Endothelial cell of umbilical vein (primary cell): ENCODE measurements at regions not wholly inside any gene's neighbourhood (a gene's known extent, or its start where the extent isn't known, plus 50 kb on each side); places are given as distances from the start of the nearest gene placed in this dataset.

Experiments used
- BruUV-seq: library from RNA; stranded (reverse); fragments of 400-500 nt; replicated peaks from 2 replicates; lab custom pipeline; 2021; lab: Mats Ljungman, UMichigan
- CTCF ChIA-PET: fragments of 300-600, 350-600 bp; sonication (Branson Sonifier 250); formaldehyde crosslinking; loops from one replicate; lab custom pipeline; 2021; ENCODE audit warnings: antibody characterized with exemption, inconsistent platforms; lab: Charles Lee
- POLR2A ChIA-PET: fragments of 300-600, 350-600 bp; sonication (Branson Sonifier 250); formaldehyde crosslinking; loops from one replicate; lab custom pipeline; 2021; ENCODE audit warnings: antibody characterized with exemption, inconsistent platforms; lab: Charles Lee
- DNase-seq: peaks from one replicate; pipeline ENCODE4 v3.0.0-alpha.2; 2011; ENCODE audit warnings: low read depth, low spot score
- FAIRE-seq: peaks from 2 replicates; lab custom pipeline; 2011; peaks lifted over from hg19 to GRCh38; lab: Jason Lieb, UNC
- H2AFZ ChIP-seq: 2 replicates; pipeline ENCODE4 v1.6.0; 2012; ENCODE audit warnings: low read depth, low read length, control low read depth, inconsistent platforms
- H3K27ac ChIP-seq: 2 replicates; pipeline ENCODE4 v1.5.1; 2011; ENCODE audit warnings: low read depth, mild to moderate bottlenecking, control low read depth, low read length, moderate library complexity; ENCODE audit not compliant: insufficient read depth
- H3K27me3 ChIP-seq, 2 experiments: 2 replicates each; pipeline versions ENCODE4 v1.6.0 to v1.6.1; 2011; ENCODE audit warnings: low read length in 2 of 2, mixed read lengths in 1 of 2; ENCODE audit not compliant: control insufficient read depth in 2 of 2, insufficient read depth in 2 of 2
- H3K36me3 ChIP-seq, 2 experiments: 2 replicates in 1 of 2; 3 replicates in 1 of 2; pipeline ENCODE4 v1.5.1; 2011; ENCODE audit warnings: low read length in 2 of 2, mild to moderate bottlenecking in 1 of 2, moderate library complexity in 1 of 2; ENCODE audit not compliant: control insufficient read depth in 2 of 2, insufficient read depth in 2 of 2; ENCODE audit errors: extremely low read depth in 1 of 2
- H3K4me1 ChIP-seq: 3 replicates; pipeline ENCODE4 v1.5.1; 2011; ENCODE audit warnings: mild to moderate bottlenecking, low read length; ENCODE audit not compliant: control insufficient read depth, insufficient read depth; ENCODE audit errors: extremely low read depth
- H3K4me2 ChIP-seq: 2 replicates; pipeline ENCODE4 v1.6.1; 2011; ENCODE audit warnings: low read length, control low read depth, mixed read lengths; ENCODE audit not compliant: insufficient read depth
- H3K4me3 ChIP-seq, 3 experiments: fragments of 200-600 bp in 1 of 3; sonication (generic), shearing (Covaris generic) in 1 of 3; replicated peaks in 1 of 3; 2 replicates each; pipeline ENCODE4 v1.5.1; 2011 to 2016; ENCODE audit warnings: control low read depth in 3 of 3, low read length in 3 of 3, mild to moderate bottlenecking in 2 of 3, inconsistent platforms in 1 of 3, low read depth in 1 of 3, moderate library complexity in 1 of 3; ENCODE audit not compliant: insufficient read depth in 1 of 3
- H3K79me2 ChIP-seq: 2 replicates; pipeline ENCODE4 v1.6.0; 2012; ENCODE audit warnings: low read length, inconsistent platforms; ENCODE audit not compliant: control insufficient read depth, insufficient read depth
- H3K9ac ChIP-seq: replicated peaks from 2 replicates; pipeline ENCODE3; 2011; ENCODE audit warnings: low read length, control low read depth; ENCODE audit not compliant: insufficient read depth; ENCODE audit errors: extremely low read depth
- H3K9me1 ChIP-seq: replicated peaks from 3 replicates; pipeline ENCODE4 v1.6.0; 2011; ENCODE audit warnings: mild to moderate bottlenecking, low read length; ENCODE audit not compliant: control insufficient read depth, insufficient read depth; ENCODE audit errors: extremely low read depth
- H3K9me3 ChIP-seq: replicated peaks from 2 replicates; pipeline ENCODE4 v1.5.1; 2012; ENCODE audit warnings: low read length, inconsistent platforms; ENCODE audit not compliant: control insufficient read depth, insufficient read depth
- H4K20me1 ChIP-seq: replicated peaks from 2 replicates; pipeline ENCODE3; 2011; ENCODE audit warnings: mild to moderate bottlenecking, low read length; ENCODE audit not compliant: control insufficient read depth, insufficient read depth; ENCODE audit errors: extremely low read depth
- EZH2 ChIP-seq: IDR thresholded peaks from 2 replicates; pipeline ENCODE4 v1.6.1; 2012; ENCODE audit warnings: borderline replicate concordance, low read depth, mild to moderate bottlenecking, moderate library complexity, low read length, inconsistent platforms; ENCODE audit not compliant: severe bottlenecking
- FOS ChIP-seq: IDR thresholded peaks from 2 replicates; pipeline ENCODE4 v1.6.1; 2011; ENCODE audit warnings: mild to moderate bottlenecking, low read length, moderate library complexity, borderline replicate concordance; ENCODE audit not compliant: insufficient read depth
- GATA2 ChIP-seq: IDR thresholded peaks from 2 replicates; pipeline ENCODE4 v1.7.0; 2011; ENCODE audit warnings: low read depth, mild to moderate bottlenecking, moderate library complexity, mixed read lengths, low read length; ENCODE audit not compliant: insufficient read length, insufficient read depth
- JUN ChIP-seq: IDR thresholded peaks from 2 replicates; pipeline ENCODE4 v1.6.1; 2011; ENCODE audit warnings: borderline replicate concordance, low read depth; ENCODE audit not compliant: insufficient read length, insufficient read depth
- MAX ChIP-seq: IDR thresholded peaks from 2 replicates; pipeline ENCODE4 v1.6.1; 2011; ENCODE audit not compliant: insufficient read depth, insufficient read length
- MYC ChIP-seq: IDR thresholded peaks from one replicate; pipeline ENCODE4 v1.6.1; 2011; ENCODE audit warnings: mild to moderate bottlenecking, low read depth, low read length
- POLR2A ChIP-seq: IDR thresholded peaks from 2 replicates; pipeline ENCODE4 v1.6.1; 2012; ENCODE audit warnings: low read depth, mild to moderate bottlenecking, control low read depth, low read length
- POLR2AphosphoS5 ChIP-seq: IDR thresholded peaks from 2 replicates; pipeline ENCODE4 v1.6.1; 2012; ENCODE audit warnings: low read depth, mild to moderate bottlenecking, control low read depth, low read length, moderate library complexity; ENCODE audit not compliant: insufficient read depth
- dilution Hi-C: fragments of 300-500 bp; cut with MboI; formaldehyde crosslinking; loops from one replicate; pipeline ENCODE4 v1.15.0; 2019; ENCODE audit warnings: low sequenced_read_pairs; ENCODE audit not compliant: extremely low pct_ligation_motif_present
- intact Hi-C: fragments of 100-400 bp; cut with micrococcal nuclease; formaldehyde crosslinking; loops from one replicate; pipeline ENCODE4 v1.10.0; 2022
- TF ChIP-seq, protein P1 (sequence below), 2 donors: IDR thresholded peaks; 1 replicate in 1 of 2; 2 replicates in 1 of 2; pipeline ENCODE4 v1.5.1; 2011; ENCODE audit warnings: low read length in 2 of 2, mild to moderate bottlenecking in 2 of 2, moderate library complexity in 2 of 2, control low read depth in 1 of 2, inconsistent platforms in 1 of 2, low read depth in 1 of 2; ENCODE audit not compliant: insufficient read depth in 1 of 2; ENCODE audit errors: extremely low read depth in 1 of 2

GRCh38 chrX:109845996-109846395 is 112.9 kb upstream of the ACSL4 start:
- Histone ChIP-seq H3K27me3 (no peaks in the 10 kb centered on the region), H3K9me1 (no peaks in the 10 kb centered on the region), H3K79me2 (no peaks in the 10 kb centered on the region), H3K4me3 (no peak overlapping the region), H3K36me3 (no peaks in the 10 kb centered on the region), H4K20me1 (no peaks in the 10 kb centered on the region), H2AFZ (no peak overlapping the region), H3K9ac (no peak overlapping the region), H3K4me1 (no peaks in the 10 kb centered on the region), H3K4me2 (no peak overlapping the region), H3K9me3 (no peaks in the 10 kb centered on the region), H3K27ac (no peak overlapping the region)
- FAIRE-seq, result no peak
- ChIA-PET CTCF (interaction anchor here (1.4 kb wide), 1 partner anchor 11 kb away, joined by 5 read pairs; no protein-coding TSS in a partner anchor), POLR2A (no interaction called here)
- dilution Hi-C loops (no loop called here), intact Hi-C loops (no loop called here)
- TF ChIP-seq MYC (no peak), JUN (no peak), POLR2AphosphoS5 (no peak)
- DNase-seq, result no peak
- BruUV-seq, result no TSS peak

DNA sequence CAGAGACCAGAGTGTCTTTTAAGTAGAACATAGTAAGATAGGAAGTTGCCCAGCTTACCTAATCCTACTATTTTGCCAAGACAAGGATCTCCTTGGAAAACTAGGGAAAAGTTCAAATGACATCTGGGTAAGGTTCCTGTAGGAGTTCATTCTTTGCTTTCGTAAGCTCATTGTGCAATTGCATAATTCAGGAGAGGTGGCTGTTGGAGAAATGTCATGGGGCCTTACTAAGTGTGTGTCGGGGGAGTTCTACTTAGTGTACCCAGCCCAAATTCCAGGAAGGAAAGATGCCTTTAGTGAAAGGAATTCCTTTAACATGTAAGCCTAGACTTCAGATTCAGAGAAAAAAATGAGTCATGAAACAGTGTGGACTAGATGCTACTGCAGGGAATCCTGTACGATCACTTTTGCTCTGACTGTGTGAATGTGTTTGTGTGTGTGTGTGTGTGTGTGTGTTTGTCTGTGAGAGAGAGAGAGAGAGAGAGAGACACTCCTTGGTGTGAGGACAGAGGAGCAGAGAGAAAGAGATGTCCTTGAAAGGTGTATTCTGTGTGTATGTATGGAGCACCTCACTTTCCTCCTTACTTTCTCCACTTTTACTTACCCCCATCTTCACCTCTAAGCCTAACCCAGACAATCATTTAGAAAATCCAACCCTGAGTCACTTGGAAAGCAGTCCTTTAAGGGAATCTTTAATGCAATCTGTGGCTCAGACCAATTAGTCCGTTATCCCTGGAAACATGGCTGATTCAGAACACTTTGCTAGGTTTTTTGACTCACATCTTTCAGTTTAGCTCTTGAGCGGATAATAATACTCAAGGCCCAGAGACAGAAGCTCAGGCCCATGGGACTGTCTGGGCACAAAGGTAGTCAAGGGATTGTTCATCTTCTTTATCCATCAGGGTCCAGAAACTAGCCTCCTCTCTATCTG is 114.5 kb upstream of the ACSL4 start:
- ChIA-PET CTCF (interaction anchor here (1.2 kb wide), 1 partner anchor 10 kb away, joined by 4 read pairs; no protein-coding TSS in a partner anchor), POLR2A (no interaction called here)
- BruUV-seq, result no TSS peak
- TF ChIP-seq POLR2AphosphoS5 (no peak), MYC (no peak), FOS (no peak), EZH2 (no peak), POLR2A (no peak), MAX (no peak), GATA2 (no peak), JUN (no peak)
- TF ChIP-seq, protein P1, sequence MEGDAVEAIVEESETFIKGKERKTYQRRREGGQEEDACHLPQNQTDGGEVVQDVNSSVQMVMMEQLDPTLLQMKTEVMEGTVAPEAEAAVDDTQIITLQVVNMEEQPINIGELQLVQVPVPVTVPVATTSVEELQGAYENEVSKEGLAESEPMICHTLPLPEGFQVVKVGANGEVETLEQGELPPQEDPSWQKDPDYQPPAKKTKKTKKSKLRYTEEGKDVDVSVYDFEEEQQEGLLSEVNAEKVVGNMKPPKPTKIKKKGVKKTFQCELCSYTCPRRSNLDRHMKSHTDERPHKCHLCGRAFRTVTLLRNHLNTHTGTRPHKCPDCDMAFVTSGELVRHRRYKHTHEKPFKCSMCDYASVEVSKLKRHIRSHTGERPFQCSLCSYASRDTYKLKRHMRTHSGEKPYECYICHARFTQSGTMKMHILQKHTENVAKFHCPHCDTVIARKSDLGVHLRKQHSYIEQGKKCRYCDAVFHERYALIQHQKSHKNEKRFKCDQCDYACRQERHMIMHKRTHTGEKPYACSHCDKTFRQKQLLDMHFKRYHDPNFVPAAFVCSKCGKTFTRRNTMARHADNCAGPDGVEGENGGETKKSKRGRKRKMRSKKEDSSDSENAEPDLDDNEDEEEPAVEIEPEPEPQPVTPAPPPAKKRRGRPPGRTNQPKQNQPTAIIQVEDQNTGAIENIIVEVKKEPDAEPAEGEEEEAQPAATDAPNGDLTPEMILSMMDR (IDR thresholded peaks at IDR 0.05; ENCODE audit: extremely low read depth in 1 of 2, insufficient read depth in 1 of 2, low read depth in 1 of 2, low read length in 2 of 2), result no peak
- Histone ChIP-seq H2AFZ (no peak overlapping the region), H3K4me3 (no peak overlapping the region), H3K36me3 (no peaks in the 10 kb centered on the region), H3K4me1 (no peaks in the 10 kb centered on the region), H3K79me2 (no peaks in the 10 kb centered on the region), H3K27ac (no peak overlapping the region), H3K9me1 (no peaks in the 10 kb centered on the region), H3K9ac (no peak overlapping the region), H4K20me1 (no peaks in the 10 kb centered on the region), H3K27me3 (no peaks in the 10 kb centered on the region), H3K9me3 (no peaks in the 10 kb centered on the region), H3K4me2 (no peak overlapping the region)
- intact Hi-C loops (no loop called here), dilution Hi-C loops (no loop called here)
- no peak for FAIRE-seq
- no peak for DNase-seq
